Transverse colon (tissue), 4 donors: ENCODE measurements at regions not wholly inside any gene's neighbourhood (a gene's known extent, or its start where the extent isn't known, plus 50 kb on each side); places are given as distances from the start of the nearest gene placed in this dataset.

Source experiments
- DNase-seq: peaks from one replicate; pipeline ENCODE4 v3.0.0-alpha.2; 2019
- H3K27ac ChIP-seq, 4 donors: fragments of 200-600 bp; sonication (generic); 2 replicates each; pipeline ENCODE4 v1.5.1; 2016 to 2018; ENCODE audit warnings: inconsistent platforms in 4 of 4
- H3K27me3 ChIP-seq: fragments of 200-600 bp; sonication (generic); 2 replicates; pipeline ENCODE4 v1.5.1; 2017; ENCODE audit warnings: inconsistent platforms
- H3K36me3 ChIP-seq, 4 donors: fragments of 200-600 bp; sonication (generic); 2 replicates each; pipeline ENCODE4 v1.5.1; 2017 to 2019; ENCODE audit warnings: inconsistent platforms in 4 of 4
- H3K4me1 ChIP-seq, 4 donors: fragments of 200-600 bp; sonication (generic); 2 replicates each; pipeline ENCODE4 v1.5.1; 2017 to 2020; ENCODE audit warnings: inconsistent platforms in 4 of 4
- H3K4me3 ChIP-seq, 4 donors: fragments of 200-600 bp; sonication (generic); 1 replicate in 1 of 4; 2 replicates in 3 of 4; pipeline versions ENCODE4 v1.5.1 to v1.6.1; 2017 to 2019; ENCODE audit warnings: inconsistent platforms in 4 of 4
- H3K9me3 ChIP-seq, 2 donors: fragments of 200-600 bp; sonication (generic); 2 replicates each; pipeline ENCODE4 v1.5.1; 2017 to 2019; ENCODE audit warnings: inconsistent platforms in 2 of 2
- EP300 ChIP-seq: sonication (generic); formaldehyde crosslinking; IDR thresholded peaks from one replicate; pipeline ENCODE4 v1.6.1; 2017; ENCODE audit warnings: antibody characterized with exemption, low read depth
- POLR2A ChIP-seq: fragments of 450-650 bp; IDR thresholded peaks from one replicate; pipeline ENCODE4 v1.6.1; 2016; ENCODE audit warnings: antibody characterized with exemption, mild to moderate bottlenecking, moderate library complexity
- POLR2AphosphoS5 ChIP-seq, 3 donors: sonication (generic); formaldehyde crosslinking; IDR thresholded peaks; one replicate each; pipeline ENCODE4 v1.6.1; 2016; ENCODE audit warnings: antibody characterized with exemption in 3 of 3
- WGBS, 2 donors: methylation state at CpG; one replicate each; pipeline ENCODE4 v1.1.5; 2018; ENCODE audit warnings: low coverage in 1 of 2; 5-methylcytosine and 5-hydroxymethylcytosine counted together
- in situ Hi-C, 4 donors: fragments of 200-750 bp; cut with MboI; loops; one replicate each; pipeline versions ENCODE4 v1.15.0 to v1.15.1; 2017; ENCODE audit warnings: low sequenced_read_pairs in 3 of 4, low pct_ligation_motif_present in 1 of 4, low pct_unique_long_range_greater_than_20kb in 1 of 4
- intact Hi-C: fragments of 100-400 bp; cut with DNase I; formaldehyde crosslinking; loops from one replicate; pipeline ENCODE4 v1.15.1; 2023; ENCODE audit warnings: low total_unique reads
- TF ChIP-seq, protein P1 (sequence below), 5 experiments: fragments of 200-600 bp in 3 of 5; fragments of 450-650 bp in 2 of 5; sonication (generic) in 3 of 5; IDR thresholded peaks; 1 replicate in 2 of 5; 2 replicates in 3 of 5; pipeline ENCODE4 v1.5.1; 2016 to 2017; ENCODE audit warnings: antibody characterized with exemption in 5 of 5, inconsistent platforms in 3 of 5, mild to moderate bottlenecking in 2 of 5, moderate library complexity in 1 of 5

DNA sequence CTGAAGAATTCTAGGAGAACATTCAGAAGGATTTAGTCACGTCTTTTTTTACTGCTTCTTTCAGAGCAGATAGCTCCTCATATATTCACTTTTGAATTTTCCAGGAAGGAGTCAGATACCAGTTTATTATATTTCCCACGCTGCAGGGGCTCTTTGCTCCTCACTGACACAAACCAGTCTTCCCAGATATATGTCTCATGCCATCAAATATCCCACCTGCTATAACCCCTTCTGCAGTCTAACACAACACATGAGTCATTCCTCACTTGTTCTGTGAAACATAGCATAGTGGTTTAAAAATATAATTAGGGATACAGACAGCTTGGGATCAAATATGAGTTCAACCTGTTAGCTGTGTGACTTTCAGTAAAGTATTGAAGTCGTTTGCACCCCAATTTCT, 251.7 kb upstream of the DPYD start:
- 26 to 28% methylated on average over 3 of the region's 3 CpGs for WGBS, 2 donors
- in situ Hi-C loops, result no loop called here

DNA sequence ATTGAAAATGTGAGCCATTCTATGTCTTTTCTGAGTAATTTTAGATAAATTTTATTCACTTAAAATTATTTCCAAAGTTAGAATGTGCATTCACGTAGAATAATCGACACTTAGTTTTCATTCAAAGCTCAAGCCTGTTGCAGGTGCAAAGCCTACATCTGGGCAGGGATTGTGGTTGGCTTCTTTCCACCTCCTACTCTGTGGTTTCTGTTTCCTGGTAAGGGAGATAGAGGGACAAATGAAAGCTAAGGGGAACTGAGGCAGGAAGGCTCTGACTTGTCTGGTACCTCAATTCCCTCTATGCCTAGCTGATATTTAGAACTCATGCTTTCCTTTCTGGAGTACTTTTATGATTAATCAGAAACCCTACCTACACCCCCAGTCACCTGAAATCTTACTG, 251.2 kb upstream of the DPYD start:
- no peak for DNase-seq
- Histone ChIP-seq H3K27ac (no peak overlapping the region), H3K4me3 (no peak overlapping the region), H3K27me3 (no peaks in the 10 kb centered on the region), H3K9me3 (no peaks in the 10 kb centered on the region), H3K4me1 (no peaks in the 10 kb centered on the region), H3K36me3 (no peaks in the 10 kb centered on the region)
- 79 to 100% methylated on average over 1 to 2 of the region's 2 CpGs for WGBS, 2 donors
- TF ChIP-seq, protein P1, sequence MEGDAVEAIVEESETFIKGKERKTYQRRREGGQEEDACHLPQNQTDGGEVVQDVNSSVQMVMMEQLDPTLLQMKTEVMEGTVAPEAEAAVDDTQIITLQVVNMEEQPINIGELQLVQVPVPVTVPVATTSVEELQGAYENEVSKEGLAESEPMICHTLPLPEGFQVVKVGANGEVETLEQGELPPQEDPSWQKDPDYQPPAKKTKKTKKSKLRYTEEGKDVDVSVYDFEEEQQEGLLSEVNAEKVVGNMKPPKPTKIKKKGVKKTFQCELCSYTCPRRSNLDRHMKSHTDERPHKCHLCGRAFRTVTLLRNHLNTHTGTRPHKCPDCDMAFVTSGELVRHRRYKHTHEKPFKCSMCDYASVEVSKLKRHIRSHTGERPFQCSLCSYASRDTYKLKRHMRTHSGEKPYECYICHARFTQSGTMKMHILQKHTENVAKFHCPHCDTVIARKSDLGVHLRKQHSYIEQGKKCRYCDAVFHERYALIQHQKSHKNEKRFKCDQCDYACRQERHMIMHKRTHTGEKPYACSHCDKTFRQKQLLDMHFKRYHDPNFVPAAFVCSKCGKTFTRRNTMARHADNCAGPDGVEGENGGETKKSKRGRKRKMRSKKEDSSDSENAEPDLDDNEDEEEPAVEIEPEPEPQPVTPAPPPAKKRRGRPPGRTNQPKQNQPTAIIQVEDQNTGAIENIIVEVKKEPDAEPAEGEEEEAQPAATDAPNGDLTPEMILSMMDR (IDR thresholded peaks at IDR 0.05), result no peak
- TF ChIP-seq EP300 (no peak), POLR2A (no peak), POLR2AphosphoS5 (IDR thresholded peaks at IDR 0.05) (no peak)
- in situ Hi-C loops, result no loop called here
- intact Hi-C loops, result no loop called here

More for the DNA sequence above, 251.7 kb upstream of the DPYD start:
- H3K27me3 ChIP-seq, result no peaks in the 10 kb centered on the region
- TF ChIP-seq POLR2AphosphoS5 (IDR thresholded peaks at IDR 0.05) (no peak), POLR2A (no peak)
- TF ChIP-seq, protein P1 (IDR thresholded peaks at IDR 0.05), result no peak
- H3K9me3 ChIP-seq, result no peaks in the 10 kb centered on the region
- H3K27ac ChIP-seq, result no peak overlapping the region
- H3K4me3 ChIP-seq, result no peak overlapping the region
- no peaks in the 10 kb centered on the region for H3K4me1 ChIP-seq
- intact Hi-C loops, result no loop called here
- H3K36me3 ChIP-seq, result no peaks in the 10 kb centered on the region
- no peak for DNase-seq

DNA sequence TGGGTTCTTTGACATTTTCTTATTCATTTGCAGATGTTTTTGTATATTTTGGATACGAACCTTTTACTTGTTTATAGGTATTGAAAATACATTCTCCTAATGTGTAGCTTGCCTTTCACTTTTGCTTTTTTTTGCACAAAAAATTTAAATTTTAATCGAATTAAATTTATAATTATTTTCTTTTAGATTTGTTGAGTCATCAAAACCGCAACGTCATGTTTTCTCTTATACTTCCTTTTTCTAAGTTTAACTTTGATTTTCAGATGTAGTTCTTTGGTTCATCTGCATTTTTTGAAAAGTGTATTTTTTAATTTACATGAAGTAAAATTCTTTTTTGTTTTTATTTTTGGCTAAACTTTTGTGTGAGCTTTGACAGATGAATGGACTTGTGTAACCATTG, 243.7 kb upstream of the DPYD start:
- WGBS, 2 donors, result 76 to 84% methylated on average over 4 of the region's 4 CpGs
- H3K27me3 ChIP-seq, result no peaks in the 10 kb centered on the region

DNA sequence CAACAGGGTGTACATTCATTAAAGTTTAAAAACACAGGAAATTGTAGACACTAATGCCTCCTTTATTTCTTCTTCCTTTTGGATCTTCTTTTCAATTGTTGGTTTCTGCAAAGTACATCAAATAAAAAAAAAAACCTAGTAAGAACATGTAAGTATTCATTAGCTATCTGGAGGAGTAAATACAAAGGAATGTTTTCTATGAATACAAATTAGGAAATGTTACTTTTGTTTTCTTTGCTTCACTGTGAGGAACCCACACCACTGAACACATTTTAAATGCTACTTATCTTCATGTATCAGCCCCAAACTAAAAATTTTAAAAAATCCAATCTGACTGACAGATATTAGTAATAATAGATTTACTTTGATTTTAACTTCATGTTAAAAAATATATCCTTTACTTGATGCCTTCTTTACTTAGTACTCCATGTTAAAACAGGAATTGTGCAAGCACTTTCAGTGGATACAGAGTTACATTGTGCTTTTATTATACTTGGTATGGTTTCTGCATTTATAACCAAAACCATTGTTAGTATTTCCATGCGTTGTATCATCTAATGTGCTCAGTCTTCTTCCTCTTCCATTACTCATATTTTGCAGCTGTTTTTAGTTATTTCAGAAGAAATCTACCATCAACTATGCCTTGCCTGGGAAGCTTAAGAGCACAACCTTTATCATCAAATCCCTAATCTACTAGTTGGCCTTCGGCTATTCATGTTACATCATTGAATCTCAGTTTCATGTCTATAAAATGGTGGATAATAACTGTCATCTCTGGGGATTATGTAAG, 236.9 kb upstream of the DPYD start:
- in situ Hi-C loops (no loop called here), intact Hi-C loops (no loop called here)
- Histone ChIP-seq H3K36me3 (no peaks in the 10 kb centered on the region), H3K4me1 (no peaks in the 10 kb centered on the region), H3K9me3 (peaks cover 0 to 2% of the 10 kb centered on the region in 2 donors), H3K27me3 (no peaks in the 10 kb centered on the region), H3K4me3 (no peak overlapping the region), H3K27ac (no peak overlapping the region)
- no peak for DNase-seq
- TF ChIP-seq EP300 (no peak), POLR2A (no peak), POLR2AphosphoS5 (IDR thresholded peaks at IDR 0.05) (no peak)
- TF ChIP-seq, protein P1 (IDR thresholded peaks at IDR 0.05), result no peak
- 79 to 81% methylated on average over 2 of the region's 2 CpGs for WGBS, 2 donors

More for the DNA sequence above, 243.7 kb upstream of the DPYD start:
- no peaks in the 10 kb centered on the region for H3K36me3 ChIP-seq
- TF ChIP-seq EP300, result no peak
- TF ChIP-seq, protein P1 (IDR thresholded peaks at IDR 0.05), result no peak
- TF ChIP-seq POLR2A, result no peak
- no peak for TF ChIP-seq POLR2AphosphoS5 (IDR thresholded peaks at IDR 0.05)
- H3K4me1 ChIP-seq, result no peaks in the 10 kb centered on the region
- DNase-seq, result no peak
- H3K9me3 ChIP-seq, result no peaks in the 10 kb centered on the region
- in situ Hi-C loops, result no loop called here
- intact Hi-C loops, result no loop called here
- H3K27ac ChIP-seq, result no peak overlapping the region
- no peak overlapping the region for H3K4me3 ChIP-seq
